Colonic mucosa (tissue), 4 donors: ENCODE measurements at regions not wholly inside any gene's neighbourhood (a gene's known extent, or its start where the extent isn't known, plus 50 kb on each side); places are given as distances from the start of the nearest gene placed in this dataset.

Experiments
- DNase-seq: peaks from one replicate; pipeline ENCODE4 v3.0.0-alpha.2; 2020
- H3K27ac ChIP-seq: fragments of 200-600 bp; one replicate; pipeline ENCODE4 v1.8.0; 2021
- H3K27me3 ChIP-seq: fragments of 200-600 bp; one replicate; pipeline ENCODE4 v1.8.0; 2021
- H3K36me3 ChIP-seq: fragments of 200-600 bp; one replicate; pipeline ENCODE4 v1.8.0; 2021
- H3K4me1 ChIP-seq: fragments of 200-600 bp; one replicate; pipeline ENCODE4 v1.8.0; 2021; ENCODE audit warnings: mild to moderate bottlenecking
- H3K4me3 ChIP-seq: fragments of 200-600 bp; one replicate; pipeline ENCODE4 v1.8.0; 2021
- H3K9ac ChIP-seq, 2 donors: one replicate each; pipeline ENCODE4 v1.7.0; 2013; ENCODE audit warnings: control low read depth in 2 of 2, low read depth in 2 of 2, low read length in 2 of 2
- H3K9me3 ChIP-seq: fragments of 200-600 bp; one replicate; pipeline ENCODE4 v1.8.0; 2021
- CTCF ChIP-seq: fragments of 200-600 bp; IDR thresholded peaks from one replicate; pipeline ENCODE4 v1.8.0; 2022; ENCODE audit warnings: antibody characterized with exemption, mild to moderate bottlenecking
- intact Hi-C: fragments of 100-400 bp; cut with DNase I; formaldehyde crosslinking; loops from one replicate; pipeline ENCODE4 v1.14.1; 2022
- donor health status: healthy.
- donor health status: DM: no; HTN: no; CAD: no.
- donor health status: DM: no; HTN: no; CAD: no.

GRCh38 chr1:8115769-8116167, 89.7 kb upstream of the ERRFI1 start:
- intact Hi-C loops, result no loop called here
- no peaks in the 10 kb centered on the region for H3K27me3 ChIP-seq
- no peak for DNase-seq
- no peaks in the 10 kb centered on the region for H3K9me3 ChIP-seq
- no peaks in the 10 kb centered on the region for H3K4me1 ChIP-seq
- TF ChIP-seq CTCF, result no peak
- H3K9ac ChIP-seq, result no peak overlapping the region
- H3K36me3 ChIP-seq, result no peaks in the 10 kb centered on the region
- no peak overlapping the region for H3K4me3 ChIP-seq
- no peak overlapping the region for H3K27ac ChIP-seq

- no peaks in the 10 kb centered on the region for H3K4me1 ChIP-seq
- no peaks in the 10 kb centered on the region for H3K36me3 ChIP-seq
- H3K27me3 ChIP-seq, result no peaks in the 10 kb centered on the region
- no peak for DNase-seq
- intact Hi-C loops, result no loop called here
- H3K9me3 ChIP-seq, result no peaks in the 10 kb centered on the region
- no peak overlapping the region for H3K27ac ChIP-seq
- no peak for TF ChIP-seq CTCF
- no peak overlapping the region for H3K9ac ChIP-seq
- no peak overlapping the region for H3K4me3 ChIP-seq
These were observed 89.1 kb upstream of the ERRFI1 start for GRCh38 chr1:8115031-8115768.

GRCh38 chr1:8113262-8114220, 87.4 kb upstream of the ERRFI1 start:
- Histone ChIP-seq H3K36me3 (no peaks in the 10 kb centered on the region), H3K9me3 (no peaks in the 10 kb centered on the region), H3K4me1 (no peaks in the 10 kb centered on the region), H3K27ac (no peak overlapping the region), H3K9ac (no peak overlapping the region), H3K27me3 (no peaks in the 10 kb centered on the region), H3K4me3 (no peak overlapping the region)
- DNase-seq, result no peak
- TF ChIP-seq CTCF, result no peak
- intact Hi-C loops, result no loop called here

- no peak for DNase-seq
These were observed 86.6 kb upstream of the ERRFI1 start for GRCh38 chr1:8112611-8113261.

More at GRCh38 chr1:8112611-8113261, 86.6 kb upstream of the ERRFI1 start:
- no peak overlapping the region for H3K27ac ChIP-seq
- H3K4me1 ChIP-seq, result no peaks in the 10 kb centered on the region
- no peak overlapping the region for H3K4me3 ChIP-seq
- H3K9me3 ChIP-seq, result no peaks in the 10 kb centered on the region
- intact Hi-C loops, result no loop called here
- no peak overlapping the region for H3K9ac ChIP-seq
- no peak for TF ChIP-seq CTCF
- no peaks in the 10 kb centered on the region for H3K36me3 ChIP-seq
- H3K27me3 ChIP-seq, result no peaks in the 10 kb centered on the region
